ENCODE measurements at regions not wholly inside any gene's neighbourhood (a gene's known extent, or its start where the extent isn't known, plus 50 kb on each side); places are given as distances from the start of the nearest gene placed in this dataset.

DNA sequence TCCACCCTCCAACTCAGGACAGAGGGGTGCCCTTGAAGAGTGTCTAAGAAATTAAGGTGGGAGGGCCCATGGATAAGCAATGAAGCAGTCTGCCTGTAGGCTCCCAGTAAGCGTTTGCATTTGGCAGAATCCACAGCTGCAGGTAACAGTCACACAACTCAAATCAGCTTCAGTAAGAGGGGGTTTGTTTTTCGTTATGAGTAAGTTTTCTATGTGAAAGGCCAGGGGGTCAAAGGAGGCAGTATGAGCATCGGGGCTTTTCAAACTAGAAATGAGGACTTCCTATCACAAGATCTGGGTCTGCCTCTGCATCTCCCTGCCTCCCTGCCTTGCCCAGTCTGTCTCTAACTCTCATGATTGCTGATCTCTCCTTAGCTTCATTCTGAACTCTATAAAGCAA is 128.1 kb upstream of the CCL2 start:
- TF ChIP-seq, protein P1, sequence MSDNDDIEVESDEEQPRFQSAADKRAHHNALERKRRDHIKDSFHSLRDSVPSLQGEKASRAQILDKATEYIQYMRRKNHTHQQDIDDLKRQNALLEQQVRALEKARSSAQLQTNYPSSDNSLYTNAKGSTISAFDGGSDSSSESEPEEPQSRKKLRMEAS (IDR thresholded peaks at IDR 0.05; ENCODE audit: insufficient read depth, insufficient read length), result no peak
- no peak for TF ChIP-seq POLR2A (IDR thresholded peaks at IDR 0.05; ENCODE audit: low read depth, low read length)
- TF ChIP-seq, protein P2, sequence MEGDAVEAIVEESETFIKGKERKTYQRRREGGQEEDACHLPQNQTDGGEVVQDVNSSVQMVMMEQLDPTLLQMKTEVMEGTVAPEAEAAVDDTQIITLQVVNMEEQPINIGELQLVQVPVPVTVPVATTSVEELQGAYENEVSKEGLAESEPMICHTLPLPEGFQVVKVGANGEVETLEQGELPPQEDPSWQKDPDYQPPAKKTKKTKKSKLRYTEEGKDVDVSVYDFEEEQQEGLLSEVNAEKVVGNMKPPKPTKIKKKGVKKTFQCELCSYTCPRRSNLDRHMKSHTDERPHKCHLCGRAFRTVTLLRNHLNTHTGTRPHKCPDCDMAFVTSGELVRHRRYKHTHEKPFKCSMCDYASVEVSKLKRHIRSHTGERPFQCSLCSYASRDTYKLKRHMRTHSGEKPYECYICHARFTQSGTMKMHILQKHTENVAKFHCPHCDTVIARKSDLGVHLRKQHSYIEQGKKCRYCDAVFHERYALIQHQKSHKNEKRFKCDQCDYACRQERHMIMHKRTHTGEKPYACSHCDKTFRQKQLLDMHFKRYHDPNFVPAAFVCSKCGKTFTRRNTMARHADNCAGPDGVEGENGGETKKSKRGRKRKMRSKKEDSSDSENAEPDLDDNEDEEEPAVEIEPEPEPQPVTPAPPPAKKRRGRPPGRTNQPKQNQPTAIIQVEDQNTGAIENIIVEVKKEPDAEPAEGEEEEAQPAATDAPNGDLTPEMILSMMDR (IDR thresholded peaks at IDR 0.05; ENCODE audit: extremely low read depth in 1 of 2, insufficient read depth in 1 of 2, low read depth in 1 of 2, low read length in 2 of 2), result no peak
- no peak for TF ChIP-seq EZH2 (IDR thresholded peaks at IDR 0.05; ENCODE audit: borderline replicate concordance, low read depth, low read length, severe bottlenecking)
- TF ChIP-seq JUN (IDR thresholded peaks at IDR 0.05; ENCODE audit: borderline replicate concordance, insufficient read depth, insufficient read length, low read depth), result no peak
- TF ChIP-seq POLR2AphosphoS5 (IDR thresholded peaks at IDR 0.05; ENCODE audit: insufficient read depth, low read depth, low read length), result no peak
- TF ChIP-seq MYC (IDR thresholded peaks at IDR 0.05; ENCODE audit: low read depth, low read length), result no peak
- TF ChIP-seq GATA2 (IDR thresholded peaks at IDR 0.05; ENCODE audit: insufficient read depth, insufficient read length, low read depth, low read length), result no peak

Measured in endothelial cell of umbilical vein (primary cell).